SW 1271 (cell line): ENCODE measurements at regions not wholly inside any gene's neighbourhood (a gene's known extent, or its start where the extent isn't known, plus 50 kb on each side); places are given as distances from the start of the nearest gene placed in this dataset.

ENCODE experiments used
- DNase-seq, 2 experiments: peaks; one replicate each; lab custom pipeline; 2025; lab: John Stamatoyannopoulos, UW

- no peak for DNase-seq
Observed at GRCh38 chr1:234973426-234974250, 155.0 kb downstream of the TOMM20 start.

GRCh38 chr1:234972411-234973191 lies 156.0 kb downstream of the TOMM20 start:
- no peak for DNase-seq

GRCh38 chr1:234971586-234972297 lies 156.9 kb downstream of the TOMM20 start:
- DNase-seq, result no peak

- DNase-seq, result no peak
Observed at GRCh38 chr1:234970731-234971476, 157.7 kb downstream of the TOMM20 start.

GRCh38 chr1:234970401-234970730 lies 158.3 kb downstream of the TOMM20 start:
- DNase-seq, result no peak

GRCh38 chr1:234969581-234970400 lies 158.8 kb downstream of the TOMM20 start:
- no peak for DNase-seq

- DNase-seq, result no peak
Observed at GRCh38 chr1:234969011-234969441, 159.6 kb downstream of the TOMM20 start.

- DNase-seq, result no peak
Observed at GRCh38 chr1:234968451-234968850, 160.2 kb downstream of the TOMM20 start.

GRCh38 chr1:234967121-234967520 lies 161.5 kb downstream of the TOMM20 start:
- no peak for DNase-seq

- no peak for DNase-seq
Observed at GRCh38 chr1:234965111-234965510, 163.5 kb downstream of the TOMM20 start.

- no peak for DNase-seq
Observed at GRCh38 chr1:234963904-234964702, 164.5 kb downstream of the TOMM20 start.

GRCh38 chr1:234963180-234963903 lies 165.3 kb downstream of the TOMM20 start:
- no peak for DNase-seq

GRCh38 chr1:234962340-234962989 lies 166.2 kb downstream of the TOMM20 start:
- no peak for DNase-seq

GRCh38 chr1:234961456-234962339 lies 166.9 kb downstream of the TOMM20 start:
- DNase-seq, result no peak

- no peak for DNase-seq
Observed at GRCh38 chr1:234960722-234961455, 167.7 kb downstream of the TOMM20 start.

- no peak for DNase-seq
Observed at GRCh38 chr1:234958706-234959657, 169.7 kb downstream of the TOMM20 start.
